ENCODE measurements at regions not wholly inside any gene's neighbourhood (a gene's known extent, or its start where the extent isn't known, plus 50 kb on each side); places are given as distances from the start of the nearest gene placed in this dataset.

DNA sequence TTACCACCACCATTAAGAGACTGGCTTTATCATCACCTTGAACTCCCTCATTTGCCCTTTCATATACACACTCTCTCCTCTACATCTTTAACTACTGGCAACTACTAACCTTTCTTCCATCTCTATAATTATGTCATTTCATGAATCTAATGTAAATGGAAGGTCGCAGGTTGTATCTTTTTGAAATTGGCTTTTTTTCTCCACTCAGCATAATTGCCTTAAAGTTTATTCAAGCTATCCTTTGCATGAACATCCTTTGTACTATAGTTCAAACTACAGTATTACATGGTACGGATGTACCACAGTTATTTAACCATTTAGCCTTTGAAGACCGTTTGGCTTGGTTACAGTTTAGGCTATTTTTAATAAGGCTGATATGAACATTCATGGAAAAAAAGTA, 129.5 kb upstream of the ZNF804A start:
- no peak for DNase-seq

DNA sequence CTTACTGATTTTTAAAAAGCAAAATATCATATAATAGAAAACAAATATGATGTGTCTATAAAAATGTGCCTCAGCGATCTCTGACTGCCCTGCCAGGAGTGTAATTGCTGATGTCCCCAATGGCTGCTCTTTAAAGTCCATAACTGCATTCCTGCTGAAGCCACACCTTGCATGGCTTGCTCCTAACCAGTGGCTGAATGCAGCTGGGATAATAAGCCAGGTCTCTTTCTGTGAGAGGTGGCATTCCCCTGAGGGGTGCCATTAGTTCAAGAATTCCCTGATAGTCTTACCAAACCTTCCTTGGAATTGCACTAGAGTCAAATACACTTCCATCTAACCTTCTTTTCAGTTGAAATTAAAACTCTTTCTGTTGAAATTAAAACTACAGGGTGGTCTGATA, 125.8 kb upstream of the ZNF804A start:
- no peak for DNase-seq

DNA sequence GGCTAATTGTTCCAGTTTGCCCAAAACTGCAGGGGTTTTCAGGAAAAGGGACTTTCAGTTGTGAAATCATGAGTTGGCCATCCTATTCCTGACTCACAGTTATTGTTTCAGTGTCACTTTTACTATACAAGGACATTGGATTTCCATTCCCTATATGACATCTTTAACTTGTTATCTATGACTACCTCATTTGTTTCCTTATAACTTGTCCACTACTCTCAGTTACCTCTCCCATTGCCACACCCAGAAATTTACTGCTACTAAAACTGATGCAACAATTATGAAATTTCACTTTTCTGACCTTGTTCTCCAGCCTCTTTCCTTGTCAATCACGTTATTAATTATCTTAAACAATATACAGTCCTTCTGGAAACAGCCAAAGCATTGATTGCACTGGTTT, 116.5 kb upstream of the ZNF804A start:
- no peak for DNase-seq

DNA sequence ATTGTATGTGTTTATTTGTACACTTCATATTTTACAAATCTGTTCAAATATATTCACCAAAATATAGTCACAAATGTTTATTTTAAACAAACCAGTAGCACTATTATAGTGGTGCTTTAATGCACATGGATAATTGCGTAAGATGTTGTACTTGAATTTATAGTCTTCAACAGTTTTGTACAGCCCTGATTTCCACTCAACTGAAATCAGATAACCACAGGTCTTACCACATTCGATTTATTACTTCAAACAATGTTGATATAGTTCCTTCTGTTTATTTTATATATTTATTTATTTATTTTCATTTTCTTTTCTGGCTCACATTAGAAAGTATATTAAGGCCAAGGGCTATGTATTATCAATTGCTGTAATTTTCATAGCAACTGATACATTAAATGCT, 99.4 kb upstream of the ZNF804A start:
- no peak for DNase-seq

DNA sequence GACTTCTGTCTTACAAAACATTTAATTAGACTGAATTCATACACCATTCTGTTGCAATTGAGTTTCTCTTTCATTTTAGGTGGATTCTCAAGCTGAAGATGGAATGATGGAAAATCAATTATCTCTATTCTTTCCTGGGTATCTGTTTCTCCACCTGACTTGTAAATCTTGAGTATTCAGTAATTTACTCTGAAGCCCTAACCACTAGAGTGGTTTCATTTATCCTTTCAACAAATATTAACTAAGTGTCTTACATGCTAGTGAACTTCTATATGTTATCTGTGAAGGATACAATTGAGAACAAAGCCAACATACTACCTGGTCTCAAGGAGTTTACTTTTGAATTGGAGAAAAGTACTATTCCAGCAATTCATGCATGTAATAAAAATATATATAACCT, 94.1 kb upstream of the ZNF804A start:
- DNase-seq, result no peak

DNA sequence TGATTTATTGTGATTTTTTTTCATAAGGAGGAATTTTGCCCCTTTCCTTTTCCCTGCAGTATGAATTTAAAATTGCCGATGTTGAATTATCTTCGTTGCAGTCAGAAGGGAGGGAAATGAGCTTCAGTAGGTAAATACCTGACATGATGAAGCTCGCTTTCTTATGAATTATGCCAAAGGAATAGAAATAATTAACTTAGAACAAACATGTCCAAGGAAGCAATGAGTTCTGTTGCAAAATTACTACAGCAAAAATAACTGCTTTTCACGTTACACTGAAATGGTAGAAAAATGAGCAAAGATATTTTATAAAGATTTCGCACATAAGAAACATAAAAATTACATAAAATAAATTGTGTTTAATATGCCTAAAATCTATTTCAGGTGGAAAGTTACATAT, 91.1 kb upstream of the ZNF804A start:
- no peak for DNase-seq

DNA sequence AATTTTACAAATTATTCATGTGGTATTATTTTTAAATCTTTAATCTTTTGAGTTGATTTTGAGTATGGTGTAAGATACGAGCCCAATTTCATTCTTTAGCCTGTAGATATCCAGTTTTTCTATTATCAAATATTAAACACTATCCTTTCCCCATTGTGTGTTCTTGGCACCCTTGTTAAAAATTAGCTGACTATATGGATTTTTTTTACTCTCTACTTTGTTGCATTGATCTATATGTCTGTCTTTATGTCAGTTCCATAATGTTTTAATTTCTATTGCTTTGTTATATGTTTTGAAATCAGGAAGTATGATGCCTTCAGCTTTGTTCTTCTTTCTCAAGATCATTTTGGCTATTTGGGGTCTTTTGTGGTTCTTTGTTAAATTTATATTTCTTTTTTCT, 80.9 kb upstream of the ZNF804A start:
- DNase-seq, result no peak

DNA sequence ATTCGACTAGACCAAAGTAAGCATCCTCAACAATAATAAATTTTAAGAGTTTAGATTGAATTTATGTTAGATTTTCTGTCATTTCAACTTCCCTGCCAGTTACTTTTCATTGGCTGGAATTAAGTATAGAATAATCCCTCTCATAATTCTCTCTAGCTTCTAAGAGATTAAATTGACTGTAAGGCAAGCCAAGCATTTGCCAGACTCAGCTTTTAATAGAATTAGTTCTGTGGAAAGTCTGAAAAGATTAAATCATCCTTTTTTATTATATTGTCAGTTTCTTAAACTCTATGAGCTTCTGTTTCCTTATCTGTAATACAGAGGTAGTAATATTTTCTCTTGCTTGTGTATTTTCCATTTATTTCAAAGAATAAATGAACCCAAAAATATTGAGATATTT, 77.9 kb upstream of the ZNF804A start:
- DNase-seq, result no peak

DNA sequence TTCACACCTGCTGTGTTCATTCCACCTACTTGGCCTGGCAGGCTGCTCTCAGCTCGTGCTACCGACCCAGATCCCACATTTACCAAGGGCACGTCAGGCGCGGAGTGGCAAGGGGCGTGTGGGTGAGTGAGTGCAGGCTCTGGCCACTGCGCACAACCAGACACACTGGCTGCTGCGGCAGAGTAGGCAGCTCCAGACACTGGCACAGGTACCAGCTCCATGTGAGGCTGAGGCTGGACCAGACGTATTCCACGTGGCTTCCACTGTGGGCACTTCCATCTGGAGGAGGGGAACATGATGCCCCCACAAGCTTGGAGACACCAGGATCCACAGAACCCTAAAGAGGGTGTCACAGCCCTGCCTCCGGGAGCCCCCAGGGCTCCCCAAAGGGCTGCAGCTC, 74.6 kb upstream of the ZNF804A start:
- DNase-seq, result no peak

DNA sequence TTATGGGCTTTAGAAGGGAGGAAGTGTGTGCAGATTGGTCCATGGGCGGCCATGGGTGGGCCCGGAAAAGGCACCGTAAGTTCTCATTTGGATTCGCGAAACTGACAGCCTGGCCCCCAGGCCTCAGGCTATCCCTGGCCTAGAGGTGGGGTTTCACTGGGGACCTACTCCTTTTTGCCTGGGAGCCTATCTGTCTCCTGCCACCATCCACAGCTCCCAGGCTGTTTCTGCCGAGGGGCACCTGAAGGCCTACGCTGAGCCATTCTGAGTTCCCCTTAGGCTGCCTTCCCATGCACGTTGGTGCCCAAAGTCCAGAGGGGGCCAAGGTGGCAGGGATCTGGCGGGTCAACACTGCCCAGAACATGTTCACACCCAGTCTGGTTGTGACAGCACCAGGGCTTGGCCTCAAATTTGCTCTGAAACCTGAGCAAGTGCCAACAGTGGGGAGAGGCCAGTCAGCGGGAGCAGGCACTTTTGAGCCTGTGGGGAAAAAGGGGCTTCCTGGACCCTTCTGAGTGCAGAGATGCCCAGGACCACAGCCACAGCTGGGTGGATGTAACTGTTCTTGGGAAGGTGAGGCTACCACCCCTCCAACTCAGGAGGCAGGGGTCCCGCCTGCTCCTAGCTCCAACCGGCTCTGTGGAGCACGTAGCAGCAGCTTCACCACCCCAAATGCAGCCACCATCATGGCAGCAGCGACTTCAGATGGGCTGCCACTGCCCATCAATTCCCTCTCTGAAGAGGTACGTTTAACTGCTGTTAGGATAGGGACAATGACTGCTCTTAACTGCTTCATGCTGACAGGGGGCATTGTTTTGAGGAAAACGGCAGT, 73.6 kb upstream of the ZNF804A start:
- no peak for DNase-seq

DNA sequence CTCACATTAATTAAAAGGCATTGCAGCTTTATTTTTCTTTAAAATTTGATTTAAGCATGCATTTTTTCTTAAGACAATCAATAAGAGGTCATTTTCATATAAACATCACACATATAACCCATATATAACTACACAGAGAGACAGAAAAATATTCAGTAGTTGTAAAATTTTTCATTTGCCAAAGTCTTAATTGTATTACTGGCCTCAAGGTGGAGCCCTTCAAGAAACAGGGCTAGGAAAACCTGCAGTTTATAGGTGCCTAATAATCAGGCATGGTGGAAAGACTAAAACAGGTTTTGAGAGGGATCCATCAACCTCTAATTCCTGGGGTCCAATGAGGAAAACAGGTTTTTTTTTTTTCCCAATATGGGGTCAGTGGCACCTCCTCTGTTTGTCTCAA, 71.3 kb upstream of the ZNF804A start:
- no peak for DNase-seq

DNA sequence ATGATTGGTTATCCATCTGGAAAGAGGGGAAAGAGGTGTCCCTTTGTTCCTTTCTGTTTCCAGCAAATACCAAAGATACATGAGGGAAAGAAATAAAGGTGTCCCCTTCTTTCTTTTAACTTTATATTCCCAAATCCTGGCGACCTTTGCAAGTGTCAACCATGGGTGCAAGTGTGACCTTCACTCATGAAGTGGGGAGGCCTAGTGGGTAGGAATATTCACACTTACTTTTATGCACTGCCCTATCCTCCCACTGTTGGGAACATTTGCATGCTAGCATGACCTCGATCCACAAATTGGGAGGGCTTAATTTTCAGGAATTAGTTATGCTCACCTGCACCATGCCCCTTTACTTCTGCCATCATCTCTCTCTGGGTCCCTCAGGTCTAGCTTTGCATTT, 70.2 kb upstream of the ZNF804A start:
- DNase-seq, result no peak

DNA sequence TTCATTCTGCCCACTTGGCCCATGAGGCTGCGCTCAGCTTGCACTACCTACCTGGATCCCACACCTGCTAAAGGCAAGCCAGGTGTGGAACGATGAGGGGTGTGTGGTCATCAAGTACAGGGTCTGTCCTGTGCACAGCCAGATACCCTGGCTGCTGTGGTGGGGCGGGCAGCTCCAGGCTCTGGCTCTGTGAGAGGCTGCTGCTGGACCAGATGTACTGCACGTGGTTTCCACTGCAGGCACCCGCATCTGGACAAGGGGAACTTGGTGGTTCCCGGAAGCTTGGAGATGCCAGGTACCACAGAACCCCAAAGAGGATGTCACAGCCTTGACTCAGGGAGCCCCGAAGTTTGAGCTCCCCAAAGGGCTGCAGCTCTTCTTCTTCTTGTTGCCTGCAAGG, 68.1 kb upstream of the ZNF804A start:
- DNase-seq, result no peak

DNA sequence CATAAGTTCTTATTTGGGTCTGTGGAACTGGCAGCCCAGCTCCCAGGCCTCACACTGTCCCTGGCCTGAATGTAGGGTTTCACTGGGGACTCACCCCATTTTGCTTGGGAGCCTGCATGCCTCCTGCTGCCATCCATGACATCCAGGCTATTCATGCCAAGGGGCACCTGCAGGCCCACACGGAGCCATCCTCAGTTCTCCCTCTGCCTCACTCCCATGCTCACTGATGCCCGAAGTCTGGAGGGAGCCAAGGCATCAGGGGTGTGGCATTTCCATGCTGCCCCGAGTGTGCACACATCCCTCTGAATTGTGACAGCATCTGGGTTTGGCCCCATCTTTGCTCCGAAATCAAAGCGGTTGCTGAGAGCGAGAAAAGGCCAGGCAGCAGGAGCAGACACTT, 67.4 kb upstream of the ZNF804A start:
- DNase-seq, result no peak

DNA sequence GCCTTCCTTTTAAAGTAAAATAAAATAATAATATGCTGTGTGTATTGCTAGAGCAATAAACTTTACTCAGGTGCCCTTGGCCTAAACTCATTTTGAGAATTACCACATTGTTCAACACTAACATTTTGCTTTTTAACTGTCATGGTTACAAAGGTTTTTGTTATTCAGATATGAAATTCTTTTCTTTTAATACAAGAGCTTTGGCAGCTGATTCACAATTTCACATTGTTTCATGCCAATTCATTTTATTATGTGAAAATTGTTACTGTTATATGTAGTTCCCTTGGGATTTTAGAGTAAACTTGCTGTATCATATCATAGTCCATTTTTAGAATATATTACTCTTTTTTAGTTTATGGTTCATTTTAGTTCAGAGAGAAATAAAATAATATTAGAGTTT, 65.8 kb upstream of the ZNF804A start:
- DNase-seq, result no peak

DNA sequence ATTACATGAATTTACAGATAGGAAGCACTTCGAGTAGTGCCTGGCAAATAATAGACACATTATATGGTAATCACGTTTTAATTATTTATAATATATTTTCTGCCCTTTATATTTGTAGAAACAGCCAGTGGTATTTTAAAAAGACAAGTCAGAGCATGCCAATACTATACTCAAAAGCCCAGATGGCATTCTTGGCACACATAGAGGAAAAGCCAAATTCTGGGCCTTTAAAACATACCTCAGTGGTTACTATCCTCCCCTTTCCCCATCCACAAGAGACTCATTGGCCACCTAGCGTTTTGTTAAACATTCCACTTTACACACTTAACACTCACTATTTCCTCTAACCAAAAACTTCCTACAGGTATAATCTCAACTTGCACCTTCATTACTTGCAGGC, 63.3 kb upstream of the ZNF804A start:
- DNase-seq, result no peak

DNA sequence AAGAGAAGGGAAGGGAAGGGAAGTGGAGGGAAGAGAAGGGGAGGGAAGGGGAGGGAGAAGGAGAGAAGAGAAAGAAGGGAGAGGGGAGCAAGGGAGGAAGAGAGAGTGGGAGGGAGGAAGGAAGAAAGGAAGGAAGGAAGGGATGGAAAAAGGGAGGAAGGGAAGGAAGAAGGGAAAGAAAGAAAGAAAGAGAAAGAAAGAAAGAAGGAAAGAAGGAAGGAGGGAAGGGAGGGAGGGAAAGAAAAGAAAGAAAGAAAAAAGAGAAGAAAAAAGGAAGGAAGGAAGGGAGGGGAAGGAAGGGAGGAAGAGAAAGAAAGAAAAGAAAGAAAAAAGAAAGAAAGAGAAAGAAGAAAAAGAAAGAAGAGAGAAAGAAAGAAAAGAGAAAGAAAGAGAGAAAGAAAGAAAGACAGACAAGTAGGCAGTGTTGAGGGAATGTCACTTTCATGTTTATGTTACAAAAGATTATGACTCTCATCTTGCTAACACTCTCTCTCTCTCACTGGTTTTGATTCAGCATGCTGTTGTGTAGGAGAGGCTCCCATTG, 58.0 kb upstream of the ZNF804A start:
- no peak for DNase-seq

DNA sequence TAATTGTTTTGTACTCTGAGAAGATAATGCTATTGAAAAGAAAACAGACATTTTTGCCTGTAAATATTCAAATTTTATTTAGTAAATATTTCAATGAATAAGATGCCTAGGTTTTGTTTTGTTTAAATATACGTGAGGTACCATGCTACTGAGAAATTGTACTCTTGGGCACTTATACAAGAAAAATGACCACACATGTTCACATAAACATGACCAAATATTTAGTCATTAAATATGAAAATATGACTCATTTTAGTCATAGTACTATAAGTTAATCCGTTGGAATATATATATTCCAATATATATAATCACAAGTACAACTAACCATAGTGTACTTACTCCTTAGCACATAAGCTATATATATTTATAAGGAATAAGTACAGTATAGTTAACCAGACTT, 56.7 kb upstream of the ZNF804A start:
- no peak for DNase-seq

DNA sequence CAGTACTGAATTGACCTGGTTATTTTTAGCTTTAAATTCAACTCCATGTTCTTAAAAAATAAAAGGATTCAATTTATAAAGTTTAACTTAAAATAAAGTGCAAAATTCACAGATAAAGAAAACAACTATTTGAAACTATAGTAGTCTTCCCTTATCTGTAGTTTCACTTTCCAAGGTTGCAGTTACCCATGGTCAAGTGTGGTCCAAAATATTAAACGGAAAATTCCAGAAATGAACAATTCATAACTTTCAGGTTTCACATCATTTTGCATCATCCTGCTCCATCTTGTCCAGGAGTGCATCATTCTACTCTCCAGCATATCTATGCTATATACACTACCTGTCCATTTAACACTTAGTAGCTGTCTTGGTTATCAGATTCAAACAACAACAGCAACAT, 54.5 kb upstream of the ZNF804A start:
- no peak for DNase-seq
